Transverse colon (tissue), 4 donors: ENCODE measurements at regions not wholly inside any gene's neighbourhood (a gene's known extent, or its start where the extent isn't known, plus 50 kb on each side); places are given as distances from the start of the nearest gene placed in this dataset.

Experiments used
- POLR2AphosphoS5 ChIP-seq, 3 donors: sonication (generic); formaldehyde crosslinking; IDR thresholded peaks; one replicate each; pipeline ENCODE4 v1.6.1; 2016; ENCODE audit warnings: antibody characterized with exemption in 3 of 3
- TF ChIP-seq, protein P1 (sequence below), 5 experiments: fragments of 200-600 bp in 3 of 5; fragments of 450-650 bp in 2 of 5; sonication (generic) in 3 of 5; IDR thresholded peaks; 1 replicate in 2 of 5; 2 replicates in 3 of 5; pipeline ENCODE4 v1.5.1; 2016 to 2017; ENCODE audit warnings: antibody characterized with exemption in 5 of 5, inconsistent platforms in 3 of 5, mild to moderate bottlenecking in 2 of 5, moderate library complexity in 1 of 5

- TF ChIP-seq, protein P1, sequence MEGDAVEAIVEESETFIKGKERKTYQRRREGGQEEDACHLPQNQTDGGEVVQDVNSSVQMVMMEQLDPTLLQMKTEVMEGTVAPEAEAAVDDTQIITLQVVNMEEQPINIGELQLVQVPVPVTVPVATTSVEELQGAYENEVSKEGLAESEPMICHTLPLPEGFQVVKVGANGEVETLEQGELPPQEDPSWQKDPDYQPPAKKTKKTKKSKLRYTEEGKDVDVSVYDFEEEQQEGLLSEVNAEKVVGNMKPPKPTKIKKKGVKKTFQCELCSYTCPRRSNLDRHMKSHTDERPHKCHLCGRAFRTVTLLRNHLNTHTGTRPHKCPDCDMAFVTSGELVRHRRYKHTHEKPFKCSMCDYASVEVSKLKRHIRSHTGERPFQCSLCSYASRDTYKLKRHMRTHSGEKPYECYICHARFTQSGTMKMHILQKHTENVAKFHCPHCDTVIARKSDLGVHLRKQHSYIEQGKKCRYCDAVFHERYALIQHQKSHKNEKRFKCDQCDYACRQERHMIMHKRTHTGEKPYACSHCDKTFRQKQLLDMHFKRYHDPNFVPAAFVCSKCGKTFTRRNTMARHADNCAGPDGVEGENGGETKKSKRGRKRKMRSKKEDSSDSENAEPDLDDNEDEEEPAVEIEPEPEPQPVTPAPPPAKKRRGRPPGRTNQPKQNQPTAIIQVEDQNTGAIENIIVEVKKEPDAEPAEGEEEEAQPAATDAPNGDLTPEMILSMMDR (IDR thresholded peaks at IDR 0.05): no peak
- TF ChIP-seq POLR2AphosphoS5 (IDR thresholded peaks at IDR 0.05): no peak
These were observed 55.0 kb upstream of the EGLN3 start for GRCh38 chr14:34005901-34006300.
